IMR-90 (cell line): ENCODE measurements at regions not wholly inside any gene's neighbourhood (a gene's known extent, or its start where the extent isn't known, plus 50 kb on each side); places are given as distances from the start of the nearest gene placed in this dataset.
A peak's percentile ranks its signal among the peaks of the same experiment; 100 is the strongest.

Experiments used
- ATAC-seq: fragments of 200-7000 bp; cut with Tn5 transposase; 2 replicates; pipeline ENCODE4 v1.9.1; 2020; ENCODE audit warnings: low read depth, mild to moderate bottlenecking, moderate library complexity
- BruUV-seq: library from RNA; stranded (reverse); fragments of 400-500 nt; replicated peaks from 2 replicates; lab custom pipeline; 2021; lab: Mats Ljungman, UMichigan
- CTCF ChIA-PET: fragments of 300-600 bp; formaldehyde crosslinking; extraction: SDS; loops from one replicate; lab custom pipeline; 2021; ENCODE audit warnings: antibody characterized with exemption; lab: Yijun Ruan, JAX
- POLR2A ChIA-PET: fragments of 300-600 bp; sonication (Branson Sonifier 250); formaldehyde crosslinking; loops from one replicate; lab custom pipeline; 2022; ENCODE audit warnings: antibody characterized with exemption; ENCODE audit not compliant: unreplicated experiment; lab: Charles Lee
- DNase-seq: peaks from one replicate; pipeline ENCODE4 v3.0.0; 2013
- H2AFZ ChIP-seq: replicated peaks from 2 replicates; pipeline ENCODE3; 2013; ENCODE audit warnings: low read length, mild to moderate bottlenecking; ENCODE audit not compliant: poor library complexity
- H2AK5ac ChIP-seq: 2 replicates; pipeline ENCODE4 v1.6.1; 2013; ENCODE audit warnings: low read depth, low read length, inconsistent platforms
- H2AK9ac ChIP-seq: replicated peaks from 2 replicates; pipeline ENCODE3; 2013; ENCODE audit warnings: mild to moderate bottlenecking, low read depth, low read length, moderate library complexity; ENCODE audit not compliant: poor library complexity
- H2BK120ac ChIP-seq: 2 replicates; pipeline ENCODE4 v1.6.1; 2013; ENCODE audit warnings: low read depth, low read length, inconsistent platforms
- H2BK15ac ChIP-seq: 3 replicates; pipeline ENCODE4 v1.6.1; 2013; ENCODE audit warnings: low read depth, low read length, inconsistent platforms
- H2BK20ac ChIP-seq: 2 replicates; pipeline ENCODE4 v1.6.1; 2013; ENCODE audit warnings: low read depth, mild to moderate bottlenecking, inconsistent platforms, low read length, moderate library complexity
- H2BK5ac ChIP-seq: 2 replicates; pipeline ENCODE4 v1.6.1; 2013; ENCODE audit warnings: mild to moderate bottlenecking, low read depth, low read length, inconsistent platforms; ENCODE audit not compliant: poor library complexity, severe bottlenecking
- H3K14ac ChIP-seq: replicated peaks from 2 replicates; pipeline ENCODE4 v1.6.1; 2013; ENCODE audit warnings: low read depth, low read length, inconsistent platforms
- H3K18ac ChIP-seq: 2 replicates; pipeline ENCODE4 v1.6.1; 2013; ENCODE audit warnings: low read depth, low read length, control low read depth
- H3K23ac ChIP-seq: 2 replicates; pipeline ENCODE4 v1.6.1; 2013; ENCODE audit warnings: low read depth, low read length, inconsistent platforms
- H3K27ac ChIP-seq: 2 replicates; pipeline ENCODE4 v1.5.1; 2013; ENCODE audit warnings: mild to moderate bottlenecking, control low read depth, low read length; ENCODE audit not compliant: insufficient read depth
- H3K27me3 ChIP-seq: 2 replicates; pipeline ENCODE4 v1.6.1; 2013; ENCODE audit warnings: low read length; ENCODE audit not compliant: control insufficient read depth, insufficient read depth
- H3K36me3 ChIP-seq: 2 replicates; pipeline ENCODE4 v1.6.1; 2013; ENCODE audit warnings: low read length, mixed read lengths; ENCODE audit not compliant: control insufficient read depth, insufficient read depth
- H3K4ac ChIP-seq: 2 replicates; pipeline ENCODE4 v1.6.1; 2013; ENCODE audit warnings: low read depth, low read length, inconsistent platforms
- H3K4me1 ChIP-seq: 2 replicates; pipeline ENCODE4 v1.6.1; 2013; ENCODE audit warnings: low read length, mixed read lengths; ENCODE audit not compliant: control insufficient read depth, insufficient read depth
- H3K4me2 ChIP-seq: 2 replicates; pipeline ENCODE4 v1.6.1; 2013; ENCODE audit warnings: low read depth, mild to moderate bottlenecking, control low read depth, low read length, moderate library complexity
- H3K4me3 ChIP-seq: 2 replicates; pipeline ENCODE4 v1.5.1; 2013; ENCODE audit warnings: low read depth, mild to moderate bottlenecking, control low read depth, low read length, moderate library complexity; ENCODE audit not compliant: insufficient read depth
- H3K56ac ChIP-seq: 2 replicates; pipeline ENCODE4 v1.6.1; 2013; ENCODE audit warnings: low read length, inconsistent platforms; ENCODE audit not compliant: insufficient read depth; ENCODE audit errors: extremely low read depth
- H3K79me1 ChIP-seq, 2 experiments: 2 replicates each; pipeline ENCODE4 v1.6.1; 2013; ENCODE audit warnings: low read length in 2 of 2, inconsistent platforms in 1 of 2, low read depth in 1 of 2
- H3K9ac ChIP-seq: 2 replicates; pipeline ENCODE4 v1.6.1; 2013; ENCODE audit warnings: low read depth, low read length, control low read depth
- H3K9me1 ChIP-seq: 2 replicates; pipeline ENCODE4 v1.6.1; 2013; ENCODE audit warnings: low read length, inconsistent platforms; ENCODE audit not compliant: insufficient read depth
- H3K9me3 ChIP-seq: 2 replicates; pipeline ENCODE4 v1.6.1; 2013; ENCODE audit warnings: low read length; ENCODE audit not compliant: control insufficient read depth, insufficient read depth
- H4K20me1 ChIP-seq: 2 replicates; pipeline ENCODE4 v1.6.1; 2013; ENCODE audit warnings: low read length, inconsistent platforms; ENCODE audit not compliant: insufficient read depth
- H4K5ac ChIP-seq: 2 replicates; pipeline ENCODE4 v1.6.1; 2013; ENCODE audit warnings: mild to moderate bottlenecking, low read depth, low read length, control low read depth
- H4K8ac ChIP-seq, 2 experiments: 2 replicates each; pipeline ENCODE4 v1.6.1; 2013; ENCODE audit warnings: low read depth in 2 of 2, low read length in 2 of 2, control low read depth in 1 of 2, inconsistent platforms in 1 of 2
- H4K91ac ChIP-seq: 2 replicates; pipeline ENCODE4 v1.6.1; 2013; ENCODE audit warnings: low read depth, low read length, inconsistent platforms; ENCODE audit not compliant: insufficient read depth
- CHD1 ChIP-seq: IDR thresholded peaks from 2 replicates; pipeline ENCODE4 v1.6.1; 2012; ENCODE audit warnings: low read depth, low read length, improper control_type of control experiment
- MAZ ChIP-seq: IDR thresholded peaks from 2 replicates; pipeline ENCODE4 v1.6.1; 2012; ENCODE audit warnings: low read depth, mild to moderate bottlenecking, low read length, improper control_type of control experiment, moderate library complexity, borderline replicate concordance
- POLR2A ChIP-seq: IDR thresholded peaks from 2 replicates; pipeline ENCODE4 v1.6.1; 2012; ENCODE audit warnings: mild to moderate bottlenecking, low read depth, low read length
- WGBS, 2 experiments: methylation state at CpG; one replicate each; pipeline versions ENCODE4 v1.1.5 to v1.1.7; 2013; ENCODE audit warnings: missing lambda C conversion rate in 2 of 2; ENCODE audit not compliant: insufficient read length in 1 of 2; ENCODE audit errors: extremely low coverage in 2 of 2; 5-methylcytosine and 5-hydroxymethylcytosine counted together
- dilution Hi-C: fragments of 300-500 bp; cut with HindIII; formaldehyde crosslinking; loops from one replicate; pipeline ENCODE4 v1.14.3; 2018; ENCODE audit warnings: low sequenced_read_pairs; ENCODE audit not compliant: unreplicated experiment
- in situ Hi-C: fragments of 300-500 bp; cut with MboI; formaldehyde crosslinking; loops from 3 replicates; pipeline ENCODE4 v1.14.3; 2019; ENCODE audit warnings: low sequenced_read_pairs, inconsistent platforms, mixed read lengths
- intact Hi-C: fragments of 100-400 bp; cut with micrococcal nuclease; formaldehyde crosslinking; loops from 2 replicates; pipeline ENCODE4 v1.10.0; 2022

DNA sequence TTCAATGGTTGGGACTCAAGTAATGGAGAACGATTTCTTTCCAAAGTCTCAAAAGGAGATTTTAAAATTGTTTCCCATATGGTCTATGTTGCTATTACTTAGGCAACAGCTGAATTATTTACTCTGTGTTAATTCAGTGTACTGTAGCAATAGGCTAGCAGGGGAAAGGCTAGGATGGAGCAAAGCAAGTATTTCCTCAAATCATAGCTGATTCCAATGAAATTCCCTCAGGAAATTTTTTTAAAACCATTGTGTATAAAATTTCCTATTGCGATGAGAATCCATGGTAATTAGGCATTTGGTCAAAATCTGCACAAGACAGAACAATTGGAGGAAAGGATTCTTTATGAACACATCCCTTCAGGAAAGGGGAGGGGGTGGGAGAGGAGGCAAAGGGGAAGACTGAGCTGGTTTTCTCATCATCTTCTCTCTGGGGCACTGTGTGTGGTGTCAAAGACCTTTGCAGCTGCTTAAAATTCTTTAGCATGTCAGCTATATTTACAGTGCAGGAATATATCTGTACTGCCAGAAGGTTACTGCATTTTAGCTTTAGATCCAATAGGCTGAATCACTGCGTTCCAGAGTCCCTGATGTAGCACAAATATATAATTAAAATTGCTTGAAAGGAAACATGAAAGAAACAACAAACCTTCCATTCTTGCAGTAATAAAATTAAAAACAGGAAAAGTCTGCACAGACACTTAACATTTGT lies 95.3 kb downstream of the ZNF608 start:
- no peak overlapping the region for H2AFZ ChIP-seq
- H3K23ac ChIP-seq, result peak overlapping the region; percentile 65; the same call in 1 of the 2 replicates
- peaks cover 5% of the 10 kb centered on the region; the same call in 1 of the 2 replicates for H4K20me1 ChIP-seq
- H3K4ac ChIP-seq, result peak overlapping the region; percentile 33; the same call in 1 of the 2 replicates
- WGBS, 2 experiments, result no CpG with 5 or more reads among the region's 3 CpGs
- in situ Hi-C loops, result no loop called here
- H3K27me3 ChIP-seq, result no peaks in the 10 kb centered on the region
- H2AK5ac ChIP-seq, result no peak overlapping the region
- H3K27ac ChIP-seq, result peak overlapping the region; percentile 82; the same call in 1 of the 2 replicates
- H3K4me2 ChIP-seq, result peak overlapping the region; percentile 84
- intact Hi-C loops, result loop anchor here (2.0 to 10.0 kb wide), 5 partner anchors 199 to 980 kb away; no protein-coding TSS in a partner anchor
- no peaks in the 10 kb centered on the region for H3K9me3 ChIP-seq
- peaks cover 19% of the 10 kb centered on the region for H3K36me3 ChIP-seq
- H3K18ac ChIP-seq, result peak overlapping the region; percentile 83; the same call in 1 of the 2 replicates
- dilution Hi-C loops, result no loop called here
- no peak overlapping the region; the same call in 1 of the 2 replicates for H3K9ac ChIP-seq
- POLR2A ChIA-PET, result interaction anchor here (0.9 kb wide), 1 partner anchor 94 kb away, joined by 3 read pairs; no protein-coding TSS in a partner anchor
- peaks cover 30 to 57% of the 10 kb centered on the region in 2 experiments for H3K79me1 ChIP-seq
- ATAC-seq (peak; percentile 69), DNase-seq (peak; percentile 84)
- peak overlapping the region; percentile 21; the same call in 1 of the 2 replicates for H2BK20ac ChIP-seq
- H3K4me1 ChIP-seq, result peaks cover 27% of the 10 kb centered on the region
- peak overlapping the region; percentile 66 for H3K56ac ChIP-seq
- H4K91ac ChIP-seq, result peak overlapping the region; percentile 59; the same call in 1 of the 2 replicates
- H2BK15ac ChIP-seq, result no peak overlapping the region
- H4K8ac ChIP-seq, result peak overlapping the region in 1 of 2 experiments; percentile 29; a peak in 2 of 4 replicates
- peak overlapping the region; percentile 67; the same call in 1 of the 2 replicates for H4K5ac ChIP-seq
- peak overlapping the region; percentile 51; the same call in 1 of the 2 replicates for H3K4me3 ChIP-seq
- H3K14ac ChIP-seq, result 0 out of 2 replicates have a peak overlapping the region, but pooled peaks have one; percentile 3
- BruUV-seq, result no TSS peak
- H3K9me1 ChIP-seq, result peaks cover 14% of the 10 kb centered on the region
- TF ChIP-seq CHD1 (no peak), POLR2A (no peak), MAZ (0 out of 2 replicates have a peak, but pooled peaks have one; percentile 11)
- CTCF ChIA-PET, result interaction anchor here (0.6 kb wide), 1 partner anchor 18 kb away, joined by 4 read pairs; no protein-coding TSS in a partner anchor
- no peak overlapping the region for H2AK9ac ChIP-seq
- H2BK5ac ChIP-seq, result peak overlapping the region; percentile 87
- peak overlapping the region; percentile 45 for H2BK120ac ChIP-seq
